NCI-H2227 (cell line): ENCODE measurements at regions not wholly inside any gene's neighbourhood (a gene's known extent, or its start where the extent isn't known, plus 50 kb on each side); places are given as distances from the start of the nearest gene placed in this dataset.

Source experiments
- DNase-seq: peaks from one replicate; lab custom pipeline; 2025; ENCODE audit not compliant: unreplicated experiment; lab: John Stamatoyannopoulos, UW

DNA sequence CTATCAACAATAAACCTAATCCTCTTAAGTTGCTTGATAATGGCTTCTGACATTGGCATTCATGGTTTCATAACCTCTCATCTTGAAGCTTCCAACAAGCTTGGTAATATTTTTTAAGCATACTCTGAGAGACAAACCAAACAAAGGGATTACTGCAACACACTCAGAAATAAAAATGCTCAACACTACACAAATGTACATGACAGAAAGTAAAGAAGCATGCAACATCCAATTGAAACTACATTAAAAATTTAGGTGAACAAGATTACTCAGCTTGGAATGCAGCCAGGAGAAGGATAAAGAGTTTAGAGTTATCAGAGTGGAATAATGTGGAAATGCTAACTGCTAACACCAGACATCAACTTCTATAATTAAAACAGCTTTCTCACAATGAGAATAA, 1136.6 kb upstream of the PABPC4L start:
- DNase-seq: no peak

DNA sequence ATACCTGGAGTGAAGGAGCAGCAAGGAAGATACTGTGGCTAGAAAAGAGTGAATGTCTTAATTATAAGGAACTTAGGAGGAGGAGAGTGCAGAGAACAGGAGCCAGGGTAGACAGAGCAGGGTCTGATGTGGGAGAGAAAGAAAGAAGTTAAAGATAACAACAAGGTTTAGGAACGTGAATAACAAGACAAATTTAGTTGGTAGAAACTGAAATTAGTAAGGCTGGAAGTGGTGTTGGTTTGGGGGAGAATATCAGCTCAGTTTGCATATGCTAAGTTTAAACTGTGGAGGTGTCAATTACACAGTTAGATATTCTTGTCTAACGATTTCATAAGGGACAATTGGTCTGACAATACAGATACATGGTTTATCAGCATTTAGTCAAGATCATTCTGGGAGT, 1123.7 kb upstream of the PABPC4L start:
- no peak for DNase-seq

DNA sequence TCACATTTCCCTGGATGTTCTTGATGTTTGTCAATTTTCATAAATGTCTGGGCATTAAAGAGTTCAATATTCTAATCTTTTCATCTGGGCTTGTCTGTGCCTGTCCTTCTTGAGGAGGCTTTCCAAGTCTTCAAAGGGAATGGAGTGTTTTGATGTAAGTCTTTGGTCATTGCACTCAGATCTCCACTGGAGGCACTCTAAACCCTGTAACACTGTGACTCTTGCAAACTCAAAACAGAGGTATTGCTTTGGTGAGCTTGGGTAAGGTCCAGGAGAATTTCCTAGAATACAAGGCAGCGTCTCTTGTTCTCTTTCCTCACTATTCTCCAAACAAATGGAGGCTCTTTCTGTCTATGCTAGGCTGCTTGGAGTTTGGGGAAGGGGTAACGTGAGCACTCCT, 1118.1 kb upstream of the PABPC4L start:
- DNase-seq: no peak

DNA sequence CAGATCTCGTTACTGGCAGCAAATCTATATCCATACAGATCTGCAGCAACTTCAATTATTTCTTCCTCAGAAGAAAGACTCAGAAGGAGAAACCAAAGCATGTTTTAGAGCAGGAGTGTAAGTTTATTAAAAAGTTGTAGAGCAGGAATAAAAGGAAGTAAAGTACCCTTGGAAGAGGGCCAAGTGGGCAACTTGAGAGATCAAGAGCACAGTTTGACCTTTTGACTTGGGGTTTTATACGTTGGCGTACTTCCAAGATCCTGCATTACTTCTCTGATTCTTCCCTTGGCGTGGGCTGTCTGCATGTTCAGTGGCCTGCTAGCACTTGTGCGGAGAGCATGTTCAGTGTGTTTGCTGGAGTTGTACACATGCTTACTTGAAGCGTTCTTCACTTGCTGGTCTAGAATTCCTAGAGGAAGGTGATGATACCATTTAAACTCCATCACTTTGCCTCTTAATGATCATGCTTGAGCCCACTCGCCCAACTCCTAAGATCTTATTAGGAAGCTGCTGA, 1114.7 kb upstream of the PABPC4L start:
- DNase-seq: no peak

DNA sequence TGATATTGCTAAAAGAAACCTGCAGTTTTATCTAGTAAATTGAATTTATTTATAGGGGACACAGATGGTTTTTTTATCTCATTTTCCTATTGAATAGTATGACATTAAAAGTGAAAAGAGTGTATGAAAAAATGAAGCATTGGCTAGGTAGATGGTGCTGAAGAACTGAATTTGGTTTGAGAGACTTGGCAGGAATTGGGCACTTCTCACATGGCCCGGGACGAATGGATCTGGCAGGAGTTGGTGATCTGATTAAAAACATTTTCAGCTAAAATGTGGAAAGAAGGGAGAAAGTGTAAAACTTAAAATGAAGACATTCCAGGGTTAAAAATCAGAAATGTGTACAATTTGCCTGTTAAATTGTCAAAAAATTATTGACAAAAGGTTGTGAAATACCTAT, 1088.5 kb upstream of the PABPC4L start:
- no peak for DNase-seq

DNA sequence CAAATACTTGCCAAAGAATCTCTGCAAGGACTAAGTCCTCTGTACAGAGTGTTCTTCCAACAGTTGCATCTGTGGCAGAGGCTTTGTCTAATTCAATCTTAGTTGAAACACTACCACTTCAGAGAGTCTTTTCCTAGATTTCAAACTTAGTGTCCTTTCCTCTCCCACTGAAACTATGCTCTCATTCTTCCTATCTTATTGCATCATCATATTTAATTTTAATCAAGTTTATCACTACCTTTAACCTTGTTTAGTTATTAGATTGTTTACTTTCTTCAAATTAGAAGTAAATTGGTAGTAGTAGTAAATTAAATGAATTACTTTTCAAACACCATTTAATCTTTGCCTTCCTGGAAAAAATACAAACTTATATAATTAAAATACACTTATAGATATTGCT, 1082.3 kb upstream of the PABPC4L start:
- no peak for DNase-seq

DNA sequence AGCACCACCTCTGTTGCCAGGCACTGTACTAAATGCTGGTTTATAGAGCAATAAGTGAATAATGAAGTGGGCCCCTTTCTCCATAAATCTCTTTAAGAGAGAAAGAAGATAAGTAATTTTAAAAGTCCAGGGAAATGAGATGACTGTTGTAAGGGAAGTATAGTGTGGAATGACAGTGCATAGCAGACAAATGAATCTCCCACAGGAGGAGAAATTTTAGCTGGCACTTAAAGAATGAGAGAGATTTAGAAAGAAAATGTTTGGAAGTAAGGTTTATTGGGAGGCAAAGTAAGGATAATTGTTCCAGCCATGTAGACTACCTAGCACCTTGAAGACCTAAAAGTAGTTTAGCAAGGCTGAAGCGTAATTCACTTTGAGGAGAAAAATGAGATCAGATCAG, 1081.1 kb upstream of the PABPC4L start:
- no peak for DNase-seq

DNA sequence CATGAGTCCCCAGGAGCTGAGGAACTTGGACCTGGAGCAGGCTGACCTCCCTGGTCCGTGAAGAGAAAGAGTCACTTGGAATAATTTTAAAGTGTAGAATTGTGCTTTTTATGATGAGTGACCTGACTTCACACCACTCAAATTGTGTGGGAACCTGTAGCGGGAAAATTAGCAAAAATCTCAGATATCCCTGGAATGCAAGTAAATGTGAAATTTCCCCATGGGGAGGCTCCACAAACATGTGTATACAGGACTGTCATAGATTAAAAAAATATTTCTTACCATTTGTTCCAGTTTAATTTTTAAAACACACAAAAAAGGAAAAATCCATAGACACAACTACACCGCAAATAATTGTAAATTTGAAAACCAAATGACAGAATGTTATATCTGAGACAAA, 1079.6 kb upstream of the PABPC4L start:
- DNase-seq: no peak

DNA sequence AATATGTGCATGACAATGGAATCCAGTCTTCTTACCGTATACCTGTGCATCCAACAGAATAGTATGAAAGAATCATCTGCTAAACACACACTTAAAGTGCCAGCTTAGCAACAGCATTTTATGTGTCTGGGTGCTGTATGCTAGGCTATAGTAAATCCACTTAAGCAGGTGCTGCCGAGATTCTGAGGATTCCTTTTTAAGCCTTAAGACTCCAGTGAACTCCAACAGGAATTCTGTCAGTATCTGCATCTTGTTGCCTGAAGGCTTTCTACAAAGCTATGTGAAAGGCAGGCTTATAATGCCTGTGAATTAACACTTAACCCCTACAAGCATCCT, 1076.4 kb upstream of the PABPC4L start:
- no peak for DNase-seq

DNA sequence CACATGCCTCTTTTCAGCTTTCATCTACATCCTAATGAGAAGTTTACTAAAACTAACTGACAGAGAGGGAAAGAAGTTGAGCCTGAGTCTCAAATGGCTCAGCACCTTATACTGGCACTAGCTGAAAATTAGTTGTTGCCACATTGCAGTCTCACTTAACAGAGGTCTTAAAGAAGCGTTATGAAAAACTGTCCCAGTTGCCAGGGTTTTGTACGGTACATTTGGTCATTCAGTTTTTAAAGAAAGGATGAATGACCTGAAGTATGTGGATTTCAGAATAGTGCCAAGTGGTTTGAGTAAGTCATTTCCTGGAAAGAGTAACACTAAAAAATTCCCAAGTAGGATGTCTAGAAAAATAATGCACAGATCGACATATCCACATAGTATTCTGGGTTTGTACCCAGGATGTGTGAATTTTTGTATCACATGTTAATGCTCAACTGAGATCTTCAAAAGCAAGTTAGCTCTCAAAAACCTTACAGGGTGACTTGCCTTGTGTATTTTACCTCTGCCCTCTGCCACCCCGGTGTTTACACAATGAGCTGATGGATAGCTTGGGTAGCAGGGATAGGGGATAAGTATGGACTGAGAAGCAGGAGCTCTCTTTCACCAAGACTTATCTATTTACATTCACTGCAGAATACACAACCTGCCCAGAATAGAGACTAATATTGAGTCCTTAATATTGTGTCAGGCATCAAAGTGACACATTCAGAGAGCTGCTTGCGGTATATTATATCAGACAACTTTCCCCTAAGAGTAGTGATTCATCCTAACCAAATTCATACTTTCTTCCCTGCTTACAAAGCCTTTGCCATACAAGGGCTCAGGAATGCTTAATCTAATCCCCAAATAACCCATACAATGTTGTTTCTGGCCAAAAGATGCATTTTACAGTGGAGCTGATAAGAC, 1075.7 kb upstream of the PABPC4L start:
- DNase-seq: no peak

DNA sequence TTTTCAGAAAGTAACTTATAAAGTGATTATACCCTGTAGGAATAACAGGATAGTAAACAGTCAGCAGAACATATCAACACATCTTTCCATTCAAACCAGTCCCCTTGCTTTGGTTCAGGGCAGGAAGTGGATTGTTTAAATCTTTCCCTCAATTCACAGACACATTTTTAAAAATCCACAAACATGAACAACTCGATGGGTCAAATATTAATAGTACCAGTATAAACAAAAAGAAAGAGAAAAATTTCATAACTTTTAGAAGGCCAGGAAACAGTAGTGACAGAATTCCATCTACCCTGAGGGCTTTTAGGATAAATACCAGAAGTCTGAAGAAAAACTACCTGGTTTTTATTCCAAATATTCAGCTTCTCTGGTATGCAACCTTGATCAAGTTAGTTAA, 1072.8 kb upstream of the PABPC4L start:
- no peak for DNase-seq

DNA sequence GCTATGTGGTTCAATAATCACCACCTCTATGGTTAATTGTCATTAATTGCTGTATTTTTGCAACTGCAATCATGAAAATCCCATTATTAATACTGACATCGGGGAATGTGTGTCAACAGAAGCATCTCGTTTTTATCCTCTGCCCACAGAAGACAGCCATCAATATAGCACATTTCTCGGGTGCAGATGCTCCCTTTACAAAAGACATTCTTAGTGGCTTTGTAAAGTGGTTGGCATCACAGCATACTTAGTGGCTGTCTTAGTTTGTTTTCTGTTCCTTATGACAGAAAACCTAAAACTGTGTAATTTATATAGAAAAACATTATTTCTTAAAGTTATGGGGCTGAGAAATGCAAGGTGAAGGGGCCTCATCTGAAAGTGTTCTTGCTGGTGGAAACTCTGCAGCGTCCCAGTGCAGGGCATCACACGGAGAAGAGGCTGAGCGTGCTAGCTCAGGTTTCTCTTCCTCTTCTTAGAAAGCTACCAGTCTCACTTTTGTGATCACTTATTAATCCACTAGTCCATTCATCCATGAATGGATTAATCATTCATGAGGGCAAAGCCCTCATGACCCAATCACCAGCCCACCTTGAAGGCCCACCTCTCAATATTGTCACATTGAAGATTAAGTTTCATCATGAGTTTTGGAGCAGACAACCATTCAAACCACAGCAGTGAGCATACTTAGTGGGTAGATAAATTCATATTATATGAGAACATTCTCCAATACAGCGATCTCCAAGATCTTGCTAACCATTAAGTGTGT, 1067.7 kb upstream of the PABPC4L start:
- DNase-seq: no peak

DNA sequence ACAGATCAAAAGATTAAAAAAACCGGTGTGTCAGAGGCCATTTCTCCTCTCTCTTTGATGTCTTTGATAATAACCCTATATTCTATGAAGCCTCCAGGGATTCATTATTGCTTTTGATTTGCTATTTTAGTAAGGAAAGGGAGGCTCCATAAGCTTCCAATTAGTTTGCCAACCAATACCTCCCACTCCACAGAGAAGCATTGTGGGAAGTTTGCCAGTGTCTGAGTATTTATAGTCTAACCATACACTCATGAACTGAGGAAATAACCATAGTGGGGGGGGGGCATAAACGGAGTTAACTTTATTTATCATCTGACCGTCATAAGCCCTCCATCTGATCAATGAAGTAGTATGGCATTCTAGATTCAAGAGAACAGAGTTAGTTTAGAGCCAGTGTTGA, 1066.8 kb upstream of the PABPC4L start:
- DNase-seq: no peak

DNA sequence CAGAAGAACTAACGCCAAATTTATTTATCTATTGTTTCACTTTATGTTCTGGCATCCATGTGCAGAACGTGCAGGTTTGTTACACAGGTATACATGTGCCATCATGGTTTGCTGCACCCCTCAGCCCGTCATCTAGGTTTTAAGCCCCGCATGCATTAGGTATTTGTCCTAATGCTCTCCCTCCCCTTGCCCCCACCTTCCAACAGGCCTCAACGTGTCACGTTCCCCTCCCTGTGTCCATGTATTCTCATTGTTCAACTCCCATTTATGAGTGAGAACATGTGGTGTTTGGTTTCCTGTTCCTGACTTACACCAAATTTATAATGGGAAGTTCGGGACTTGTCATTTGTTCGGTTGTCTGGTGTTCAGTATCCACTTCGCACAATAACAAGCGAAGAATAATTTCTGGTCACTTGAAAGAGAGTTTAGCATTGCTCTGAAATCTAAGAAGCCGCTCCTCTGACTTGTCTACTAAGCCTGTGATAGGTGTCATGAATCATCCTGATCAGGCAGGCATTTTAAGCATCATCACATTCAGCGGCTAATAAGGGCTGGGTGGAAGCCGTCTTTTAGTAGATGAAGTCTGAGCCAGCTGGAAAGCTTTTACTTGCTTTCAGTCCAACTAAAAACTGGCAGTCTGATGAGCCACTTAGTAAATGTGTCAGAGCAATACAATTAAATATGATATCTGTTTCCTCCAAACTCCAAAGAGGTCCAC, 1065.7 kb upstream of the PABPC4L start:
- DNase-seq: no peak

DNA sequence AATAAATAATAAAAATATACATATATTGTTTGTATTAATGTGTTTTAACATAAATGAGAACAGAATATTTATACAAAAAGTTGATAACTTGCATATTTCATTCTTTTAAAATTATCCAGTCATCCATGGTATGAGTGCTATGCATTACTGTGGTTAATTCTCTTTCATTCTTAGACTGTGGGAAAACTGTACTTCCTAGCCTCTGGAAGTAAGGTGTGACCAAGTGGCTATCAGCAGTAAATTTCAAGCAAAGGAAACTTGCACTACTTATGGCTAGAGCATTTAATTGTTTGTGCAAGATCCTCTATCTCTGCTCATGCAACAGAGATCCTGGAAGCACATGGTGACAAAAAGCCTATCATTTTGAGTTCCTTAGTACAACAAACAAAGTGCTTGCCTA, 1054.5 kb upstream of the PABPC4L start:
- no peak for DNase-seq

DNA sequence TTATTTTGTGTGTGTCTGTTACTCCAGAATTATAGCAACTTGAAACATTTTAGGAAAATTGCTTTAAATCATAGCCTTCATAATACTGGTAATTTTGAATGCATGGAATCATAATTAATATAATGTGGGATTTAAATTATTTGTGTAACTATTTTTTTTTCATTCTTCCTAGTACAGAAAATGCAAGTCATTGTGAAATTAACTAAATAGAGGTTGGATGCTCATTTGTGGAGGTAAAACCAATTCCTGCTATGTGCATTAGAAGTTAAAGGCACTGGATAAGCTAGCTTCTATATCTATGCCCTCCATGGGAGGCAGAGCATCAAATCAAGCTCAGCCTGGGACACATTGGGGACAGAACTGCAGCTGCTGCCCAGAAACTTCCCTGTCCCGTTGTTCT, 1048.5 kb upstream of the PABPC4L start:
- no peak for DNase-seq

DNA sequence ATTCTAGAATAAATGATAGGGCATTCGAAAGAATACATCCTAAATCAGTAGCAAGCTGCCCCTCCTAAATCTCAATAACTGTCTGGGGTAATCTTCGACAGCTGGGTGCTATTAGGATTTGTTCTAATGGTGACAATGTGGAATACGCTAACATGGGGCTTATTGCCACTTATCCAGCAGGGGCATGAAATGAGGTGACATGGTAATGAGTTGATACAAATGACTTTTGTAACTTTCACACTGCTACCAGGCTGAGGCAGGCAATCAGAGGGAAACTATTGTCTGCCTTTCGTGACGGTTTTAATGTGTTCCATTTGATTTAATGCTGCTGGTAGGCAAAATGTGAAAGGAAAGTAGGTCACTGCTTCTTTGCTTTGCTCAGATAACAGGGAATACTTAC, 1047.4 kb upstream of the PABPC4L start:
- no peak for DNase-seq

DNA sequence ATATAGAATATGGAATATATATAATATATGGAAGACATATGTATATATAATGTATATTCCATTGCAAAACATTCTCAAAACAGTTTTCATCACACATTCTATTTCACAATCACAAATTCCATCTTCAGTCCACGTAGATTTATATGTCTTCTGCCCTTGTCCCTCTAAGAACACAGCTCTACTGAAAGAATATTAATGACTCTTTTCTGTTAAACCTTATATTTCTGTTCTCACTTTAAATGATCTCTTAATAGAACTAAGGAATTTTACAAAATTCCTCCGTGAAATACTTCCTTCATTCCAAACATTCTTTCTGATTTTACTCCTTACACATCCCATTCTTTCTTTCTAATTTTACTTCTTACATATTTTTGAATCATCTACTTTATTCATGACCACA, 1043.1 kb upstream of the PABPC4L start:
- DNase-seq: no peak

DNA sequence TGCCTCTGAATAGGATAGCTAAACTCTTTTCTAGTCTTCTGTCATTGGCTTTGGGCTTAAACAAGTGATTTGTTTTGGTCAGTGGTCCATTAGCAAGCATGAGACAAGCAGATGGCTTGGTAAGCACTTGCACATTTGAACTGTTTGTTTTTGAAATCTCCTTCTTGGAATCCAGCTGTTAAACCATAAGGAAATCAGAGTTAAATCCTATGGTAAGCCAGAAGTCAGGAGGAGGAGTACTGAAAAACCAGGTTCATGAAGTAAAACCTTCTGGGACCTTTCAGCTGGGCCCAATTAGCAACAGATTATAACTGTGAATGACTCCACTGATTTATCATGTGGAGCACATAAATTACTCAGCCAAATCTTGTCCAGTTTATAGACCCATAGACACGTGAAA, 1042.5 kb upstream of the PABPC4L start:
- no peak for DNase-seq

DNA sequence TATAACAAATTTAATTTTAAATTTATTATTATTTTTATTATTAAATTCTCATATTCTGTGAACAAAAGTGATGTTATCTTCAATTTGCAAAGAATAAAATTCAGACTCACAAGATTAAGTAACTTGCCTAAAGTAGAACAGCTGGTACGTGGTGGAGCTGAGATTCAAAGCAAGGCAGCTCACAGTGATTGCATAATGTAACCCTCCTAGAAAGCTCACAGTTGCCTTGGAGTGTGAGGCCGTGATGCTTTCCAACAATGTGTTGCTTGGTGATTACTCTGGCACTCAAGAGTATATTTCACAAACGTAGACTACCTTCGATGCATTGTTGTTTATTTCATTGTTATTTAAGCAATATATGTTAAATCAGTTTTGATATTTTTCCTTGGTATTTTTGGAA, 1039.2 kb upstream of the PABPC4L start:
- DNase-seq: no peak

DNA sequence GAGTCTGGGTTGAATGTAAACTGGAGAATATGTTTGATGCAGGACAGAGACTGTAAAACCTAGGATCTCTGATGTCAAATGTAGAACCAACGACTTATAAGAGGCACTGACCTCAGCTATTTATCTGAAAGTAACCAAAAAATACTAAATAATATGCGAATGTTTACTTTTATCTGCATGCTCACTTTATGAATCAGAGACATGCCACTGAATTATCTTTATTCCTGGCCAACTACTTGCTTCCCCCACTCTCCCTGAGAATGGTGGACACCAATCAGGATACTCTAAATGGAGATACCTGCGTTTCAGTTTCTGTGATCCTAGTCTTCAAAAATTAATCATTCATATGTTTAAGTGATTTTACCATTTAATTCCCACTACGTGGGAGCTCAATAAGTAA, 1038.4 kb upstream of the PABPC4L start:
- DNase-seq: no peak

DNA sequence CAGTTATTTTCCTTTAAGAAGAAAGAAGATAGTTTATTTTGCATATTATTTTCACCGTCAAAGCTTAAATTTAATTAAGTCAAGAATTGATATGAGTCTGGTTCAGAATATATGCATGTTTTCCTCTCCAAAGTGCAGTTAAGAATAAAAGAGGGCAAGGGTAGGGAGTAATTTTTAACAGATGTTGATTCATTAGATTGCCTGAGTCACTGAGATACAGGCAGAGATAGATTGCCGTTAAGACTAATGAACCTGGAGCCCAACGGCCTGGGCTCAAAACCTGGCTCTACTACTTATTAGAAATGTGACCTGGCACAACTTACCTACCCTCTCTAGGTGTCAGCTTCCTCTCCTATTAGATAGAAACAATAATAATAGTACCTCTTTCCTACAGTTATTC, 1037.4 kb upstream of the PABPC4L start:
- DNase-seq: no peak
